ENCODE measurements at regions not wholly inside any gene's neighbourhood (a gene's known extent, or its start where the extent isn't known, plus 50 kb on each side); places are given as distances from the start of the nearest gene placed in this dataset.

DNA sequence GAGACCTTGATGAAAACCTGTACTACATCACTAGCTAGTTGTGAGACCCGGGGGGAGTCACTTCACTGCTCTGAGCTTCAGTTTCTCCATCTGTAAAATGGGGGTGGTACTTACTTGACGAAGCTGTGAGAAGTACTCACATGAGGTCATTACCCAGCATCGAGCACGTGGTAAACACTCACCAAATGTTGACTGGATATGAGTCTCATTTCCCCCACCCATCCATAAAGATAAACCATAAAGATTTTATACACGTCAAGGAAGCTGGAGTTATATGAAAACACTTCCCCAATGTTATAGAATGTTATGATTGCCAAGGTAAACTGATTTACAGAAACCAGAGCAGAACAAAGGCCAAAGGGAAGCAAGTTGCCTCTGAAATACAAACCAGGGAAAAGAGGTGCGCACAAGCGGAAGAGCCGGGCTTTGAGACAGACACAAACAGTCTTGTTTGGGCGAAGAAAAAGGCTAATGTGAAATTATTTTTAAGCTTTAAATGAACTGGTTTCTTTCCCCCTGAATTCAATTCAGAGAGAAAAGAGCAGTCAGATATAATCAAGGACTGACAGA, 536.8 kb downstream of the MED13L start:
- no peak for TF ChIP-seq TCF7L2 (IDR thresholded peaks at IDR 0.05; ENCODE audit: borderline replicate concordance, extremely low read depth, insufficient read depth, insufficient read length)
- TF ChIP-seq JUND (IDR thresholded peaks at IDR 0.05) = no peak
- TF ChIP-seq RAD21 (IDR thresholded peaks at IDR 0.05; ENCODE audit: low read depth) = no peak
- TF ChIP-seq SP1 (IDR thresholded peaks at IDR 0.05; ENCODE audit: low read depth) = no peak
- no peak for TF ChIP-seq POLR2AphosphoS5 (IDR thresholded peaks at IDR 0.05; ENCODE audit: low read depth, low read length)
- no peak for TF ChIP-seq POLR2A (IDR thresholded peaks at IDR 0.05; ENCODE audit: borderline replicate concordance, extremely low read depth, insufficient read depth, insufficient read length)
- TF ChIP-seq FOSL1 (IDR thresholded peaks at IDR 0.05; ENCODE audit: low read depth) = no peak
- TF ChIP-seq, protein P1, sequence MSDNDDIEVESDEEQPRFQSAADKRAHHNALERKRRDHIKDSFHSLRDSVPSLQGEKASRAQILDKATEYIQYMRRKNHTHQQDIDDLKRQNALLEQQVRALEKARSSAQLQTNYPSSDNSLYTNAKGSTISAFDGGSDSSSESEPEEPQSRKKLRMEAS (IDR thresholded peaks at IDR 0.05) = no peak
- no peak for TF ChIP-seq CEBPB (IDR thresholded peaks at IDR 0.05; ENCODE audit: low read depth)
- TF ChIP-seq ELF1 (IDR thresholded peaks at IDR 0.05; ENCODE audit: borderline replicate concordance, low read depth) = no peak
- TF ChIP-seq YY1 (IDR thresholded peaks at IDR 0.05; ENCODE audit: extremely low read depth, insufficient replicate concordance, low read depth, low read length) = no peak
- TF ChIP-seq EZH2 (IDR thresholded peaks at IDR 0.05) = no peak
- no peak for TF ChIP-seq CBX3 (IDR thresholded peaks at IDR 0.05; ENCODE audit: low read depth)
- TF ChIP-seq EGR1 (IDR thresholded peaks at IDR 0.05; ENCODE audit: low read depth) = no peak
- POLR2A ChIA-PET = no interaction called here

More for the DNA sequence above, 536.8 kb downstream of the MED13L start:
- CTCF ChIA-PET = no interaction called here
- Histone ChIP-seq H3K9me3 (ENCODE audit: control insufficient read depth in 1 of 2, insufficient read depth in 1 of 2, low read depth in 1 of 2, low read length in 2 of 2) (no peaks in the 10 kb centered on the region), H3K27ac (ENCODE audit: low read depth, low read length) (no peak overlapping the region), H4K20me1 (ENCODE audit: insufficient read depth) (no peaks in the 10 kb centered on the region), H3K9me2 (ENCODE audit: insufficient read depth) (no peaks in the 10 kb centered on the region), H2AFZ (ENCODE audit: low read depth, low read length, poor library complexity, severe bottlenecking) (no peak overlapping the region), H3K36me3 (ENCODE audit: control insufficient read depth in 1 of 2, insufficient read depth in 2 of 2, low read length in 2 of 2) (no peaks in the 10 kb centered on the region), H3K27me3 (ENCODE audit: insufficient read depth, low read length) (peaks cover 21% of the 10 kb centered on the region; the same call in 1 of the 2 replicates), H3K9ac (ENCODE audit: low read length) (no peak overlapping the region), H3K79me2 (ENCODE audit: insufficient read depth, low read length) (no peaks in the 10 kb centered on the region), H3K4me3 (replicated peaks in 1 of 2; ENCODE audit: low read depth in 1 of 2, low read length in 2 of 2) (no peak overlapping the region), H3K4me1 (ENCODE audit: control insufficient read depth in 1 of 2, insufficient read depth in 2 of 2, low read length in 2 of 2) (no peaks in the 10 kb centered on the region), H3K4me2 (ENCODE audit: low read length) (no peak overlapping the region)
- no peak for ATAC-seq
- intact Hi-C loops (cut with micrococcal nuclease) = no loop called here
- RAD21 ChIA-PET (ENCODE audit: low non-redundant PET in 1 of 2, low total read pairs in 2 of 2, uncharacterized antibody in 2 of 2, unreplicated experiment in 2 of 2) = no interaction called here
- no TSS peak for BruUV-seq (replicated peaks)
- DNase-seq (ENCODE audit: low read depth, low spot score) = no peak

Data from HCT116 (cell line).